ENCODE measurements at regions not wholly inside any gene's neighbourhood (a gene's known extent, or its start where the extent isn't known, plus 50 kb on each side); places are given as distances from the start of the nearest gene placed in this dataset.

GRCh38 chr1:37244815-37245214, 210.5 kb upstream of the GRIK3 start:
- no peaks in the 10 kb centered on the region for H3K79me1 ChIP-seq (ENCODE audit: insufficient read depth, low read depth, low read length, poor library complexity, severe bottlenecking)
- H3K4me2 ChIP-seq (ENCODE audit: insufficient read depth, insufficient read length, low read length), result no peak overlapping the region
- no peak overlapping the region for H3K9ac ChIP-seq (ENCODE audit: extremely low read depth, insufficient read length, low read length)
- no peaks in the 10 kb centered on the region for H3K9me3 ChIP-seq (ENCODE audit: control insufficient read depth, low read depth, low read length)
- no peak overlapping the region for H3T11ph ChIP-seq (ENCODE audit: low read length)
- no peak for TF ChIP-seq CTCF (conservative IDR thresholded peaks at IDR 0.05)
- no peak overlapping the region; a peak in 1 of 7 replicates for H3K27ac Mint-ChIP-seq
- no peak overlapping the region for H3K4ac ChIP-seq (ENCODE audit: low read depth, low read length)
- H3K23ac ChIP-seq (ENCODE audit: insufficient read length, low read depth, low read length), result no peak overlapping the region
- H3K23me2 ChIP-seq (ENCODE audit: insufficient read length, low read depth, low read length, poor library complexity, severe bottlenecking), result no peaks in the 10 kb centered on the region
- H3K27me3 ChIP-seq (ENCODE audit: insufficient read depth, low read length), result no peaks in the 10 kb centered on the region; the same call in 1 of the 2 replicates
- no peak overlapping the region for H3K18ac ChIP-seq (ENCODE audit: insufficient read length, low read depth, low read length)
- no peaks in the 10 kb centered on the region for H3K79me2 ChIP-seq (ENCODE audit: insufficient read depth, low read length)
- DNase-seq, result no peak
- H4K5ac ChIP-seq (ENCODE audit: insufficient read length, low read depth, low read length), result no peak overlapping the region
- no peak overlapping the region for H3K4me3 Mint-ChIP-seq
- H3K14ac ChIP-seq (ENCODE audit: insufficient read depth, low read length), result no peak overlapping the region
- H4K8ac ChIP-seq (replicated peaks; ENCODE audit: insufficient read length, low read depth, low read length), result no peak overlapping the region
- no peak overlapping the region for H2AFZ ChIP-seq (ENCODE audit: low read length)
- no peak overlapping the region for H2AK5ac ChIP-seq (ENCODE audit: insufficient read length, low read length)
- H2BK20ac ChIP-seq (ENCODE audit: low read depth, low read length, poor library complexity, severe bottlenecking), result no peak overlapping the region
- H2BK15ac ChIP-seq (ENCODE audit: low read depth, low read length), result no peak overlapping the region
- H3K27me3 Mint-ChIP-seq (ENCODE audit: low read depth), result peaks cover 47% of the 10 kb centered on the region
- peaks cover 10% of the 10 kb centered on the region for H3K4me1 ChIP-seq (ENCODE audit: insufficient read depth, low read length)
- no peaks in the 10 kb centered on the region for H3K9me3 Mint-ChIP-seq
- H2BK5ac ChIP-seq (ENCODE audit: insufficient read length, low read length), result no peak overlapping the region
- H3K4me1 Mint-ChIP-seq, result peaks cover 25 to 46% of the 10 kb centered on the region in 2 experiments
- H3K27ac ChIP-seq (ENCODE audit: insufficient read length, low read depth, low read length), result no peak overlapping the region
- no peak overlapping the region for H2BK120ac ChIP-seq (ENCODE audit: low read depth, low read length, poor library complexity, severe bottlenecking)
- no peak overlapping the region for H4K91ac ChIP-seq (ENCODE audit: insufficient read length, low read depth, low read length)
- H2BK12ac ChIP-seq (ENCODE audit: insufficient read length, low read depth, low read length), result no peak overlapping the region
- H4K20me1 ChIP-seq (ENCODE audit: control insufficient read depth, insufficient read depth, insufficient read length), result no peaks in the 10 kb centered on the region
- no peaks in the 10 kb centered on the region for H3K36me3 Mint-ChIP-seq (ENCODE audit: insufficient read depth in 1 of 3, low read depth in 3 of 3)
- no CpG with 5 or more reads among the region's 3 CpGs for WGBS (ENCODE audit: extremely low coverage, insufficient read length, low lambda C conversion rate)
- H3K56ac ChIP-seq (ENCODE audit: insufficient read length, low read depth, low read length), result no peak overlapping the region

Measured in H9 (cell line).